HG03432 (cell line): ENCODE measurements at regions not wholly inside any gene's neighbourhood (a gene's known extent, or its start where the extent isn't known, plus 50 kb on each side); places are given as distances from the start of the nearest gene placed in this dataset.

Experiments
- ATAC-seq: cut with Tn5 transposase; IDR thresholded peaks from one replicate; pipeline ENCODE4 v1.9.1; 2021; ENCODE audit warnings: mild to moderate bottlenecking, moderate library complexity; ENCODE audit not compliant: unreplicated experiment

DNA sequence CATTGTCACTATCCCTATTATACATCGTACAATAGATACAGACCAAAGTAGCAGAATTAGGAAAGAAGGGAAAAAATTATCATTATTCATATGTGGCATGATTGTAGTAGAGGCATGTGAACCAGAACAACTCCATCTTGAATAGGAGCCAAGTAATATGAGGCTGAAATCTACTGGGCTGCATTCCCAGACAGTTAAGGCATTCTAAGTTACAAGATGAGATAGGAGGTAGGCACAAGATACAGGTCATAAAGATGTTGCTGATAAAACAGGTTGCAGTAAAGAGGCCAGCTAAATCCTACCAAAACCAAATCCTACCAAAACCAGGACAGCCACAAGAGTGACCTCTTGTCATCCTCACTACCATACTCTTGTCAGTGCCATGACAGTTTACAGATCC lies 1035.4 kb upstream of the SEMA6D start:
- ATAC-seq: no peak

DNA sequence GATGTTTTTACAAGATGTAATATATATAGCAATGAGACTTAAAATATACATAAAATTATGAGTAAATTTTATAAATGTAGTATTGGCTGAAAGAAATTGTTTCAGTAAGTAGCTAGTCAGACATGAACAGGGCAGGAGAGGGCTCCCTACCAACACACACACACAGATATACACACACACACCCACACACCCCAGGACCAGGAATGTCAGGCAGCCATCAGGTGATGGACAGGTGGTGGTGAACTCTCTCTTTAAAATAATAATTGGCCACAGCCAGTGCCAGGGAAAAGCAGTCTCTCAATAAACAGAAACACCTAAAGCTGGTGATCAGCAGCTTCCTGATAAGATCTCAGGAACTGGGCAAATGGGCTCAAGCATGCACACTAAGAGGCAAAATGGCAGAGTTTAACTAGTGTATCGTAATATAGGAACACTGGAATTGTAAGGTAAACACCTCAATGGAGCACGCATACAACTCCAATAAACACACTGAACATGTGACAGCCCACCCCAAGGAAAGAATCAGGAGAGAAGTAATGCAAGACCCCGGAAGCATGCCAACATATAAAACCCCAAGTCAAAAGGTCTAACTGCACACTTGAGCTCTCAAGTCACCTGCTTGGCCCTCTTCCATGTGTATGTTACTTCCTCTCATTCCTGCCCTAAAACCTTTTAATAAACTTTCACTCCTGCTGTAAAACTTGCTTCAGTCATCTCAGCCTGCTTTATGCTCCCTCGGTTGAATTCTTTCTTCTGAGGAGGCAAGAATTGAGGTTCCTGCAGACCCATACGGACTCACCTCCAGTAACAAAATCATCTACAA lies 1034.1 kb upstream of the SEMA6D start:
- ATAC-seq: no peak

DNA sequence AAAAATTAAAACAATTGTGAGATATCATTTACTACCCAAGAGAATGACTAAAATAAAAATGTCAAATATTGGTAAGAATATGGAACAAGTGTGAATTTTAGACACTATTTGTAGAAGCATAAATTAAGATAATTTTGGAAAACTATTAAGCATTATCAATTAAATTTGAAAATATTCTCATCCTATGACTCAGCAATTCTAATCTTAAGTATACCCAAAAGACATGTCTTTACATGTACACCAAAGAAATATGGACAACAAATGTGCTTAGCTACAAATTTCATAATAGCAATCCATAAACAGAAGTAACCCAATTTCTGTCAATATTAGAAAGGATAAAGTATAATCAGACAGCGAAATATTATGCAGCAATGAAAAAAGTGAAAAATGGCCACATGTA lies 1032.2 kb upstream of the SEMA6D start:
- no peak for ATAC-seq

DNA sequence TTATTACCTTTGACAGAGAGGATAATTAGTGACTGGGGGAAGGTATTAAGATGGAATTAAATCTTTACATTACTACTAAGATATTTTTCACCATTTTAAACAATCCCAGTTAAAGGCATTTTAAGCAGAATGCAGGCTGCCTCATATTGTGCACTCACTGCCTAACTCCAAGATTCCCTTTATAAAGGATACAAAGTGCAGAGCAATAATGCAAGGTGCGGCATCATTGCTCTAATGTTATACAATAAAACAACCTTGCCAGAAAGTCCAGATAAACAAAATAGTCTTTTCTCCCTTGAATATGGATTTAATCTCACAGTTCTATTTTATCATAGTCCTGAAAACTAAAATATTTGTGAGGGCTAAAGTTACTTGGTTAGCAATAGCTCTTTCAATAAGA lies 1031.6 kb upstream of the SEMA6D start:
- no peak for ATAC-seq

DNA sequence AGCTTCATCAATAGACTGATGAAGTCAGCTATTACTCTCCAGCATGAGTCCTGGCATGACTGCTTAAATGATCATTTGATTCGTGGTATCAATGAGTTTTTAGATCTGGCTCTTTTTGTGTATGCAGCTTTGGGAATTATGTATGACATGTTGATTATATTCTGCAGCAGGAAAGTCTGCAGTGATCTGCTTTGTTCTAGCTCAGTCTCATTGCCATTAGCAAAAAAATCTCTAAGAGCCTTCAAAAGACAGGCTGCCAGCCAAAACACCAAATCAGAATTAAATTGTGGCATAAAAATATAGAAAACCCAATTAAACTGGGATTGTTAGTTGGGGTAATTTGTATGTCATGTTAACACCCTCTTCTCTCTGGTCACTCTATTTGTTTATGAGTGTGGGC lies 1021.0 kb upstream of the SEMA6D start:
- ATAC-seq: no peak

DNA sequence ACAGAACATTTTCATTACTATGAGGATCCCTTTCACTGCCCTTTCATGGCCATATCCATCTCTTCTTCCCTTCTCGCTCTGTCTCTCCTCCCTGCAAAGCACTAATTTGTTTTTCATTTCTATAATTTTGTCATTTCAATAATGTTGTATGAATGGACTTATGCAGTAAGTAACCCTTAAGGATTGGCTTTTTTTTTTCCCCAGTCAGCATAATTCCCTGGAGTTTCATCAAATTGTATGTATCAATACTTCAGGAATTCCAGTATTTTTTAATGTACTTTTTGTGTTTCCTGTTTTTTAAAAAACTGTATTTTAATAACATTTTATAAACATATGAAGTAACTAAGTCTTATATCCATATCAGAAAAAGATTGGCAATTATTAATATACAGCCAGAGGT lies 1016.0 kb upstream of the SEMA6D start:
- ATAC-seq: no peak

DNA sequence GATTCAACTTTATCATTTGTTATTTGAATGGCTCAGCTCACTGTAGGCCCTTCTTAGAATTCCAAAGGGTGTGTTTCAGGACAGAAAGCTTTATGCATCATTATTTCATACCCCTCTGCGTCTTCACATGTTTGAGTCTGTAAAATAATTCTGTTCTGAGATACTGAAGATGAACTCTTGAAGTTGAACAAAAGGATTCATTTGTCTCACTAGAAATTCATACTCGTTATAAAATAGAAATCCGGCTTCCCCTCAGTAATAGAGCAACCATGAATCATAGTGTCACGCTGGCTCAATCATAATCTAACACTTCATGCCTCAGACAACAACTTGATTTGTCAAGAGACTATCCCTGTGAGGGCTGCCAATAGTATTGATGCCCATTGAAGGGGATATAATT lies 1015.4 kb upstream of the SEMA6D start:
- ATAC-seq: no peak

DNA sequence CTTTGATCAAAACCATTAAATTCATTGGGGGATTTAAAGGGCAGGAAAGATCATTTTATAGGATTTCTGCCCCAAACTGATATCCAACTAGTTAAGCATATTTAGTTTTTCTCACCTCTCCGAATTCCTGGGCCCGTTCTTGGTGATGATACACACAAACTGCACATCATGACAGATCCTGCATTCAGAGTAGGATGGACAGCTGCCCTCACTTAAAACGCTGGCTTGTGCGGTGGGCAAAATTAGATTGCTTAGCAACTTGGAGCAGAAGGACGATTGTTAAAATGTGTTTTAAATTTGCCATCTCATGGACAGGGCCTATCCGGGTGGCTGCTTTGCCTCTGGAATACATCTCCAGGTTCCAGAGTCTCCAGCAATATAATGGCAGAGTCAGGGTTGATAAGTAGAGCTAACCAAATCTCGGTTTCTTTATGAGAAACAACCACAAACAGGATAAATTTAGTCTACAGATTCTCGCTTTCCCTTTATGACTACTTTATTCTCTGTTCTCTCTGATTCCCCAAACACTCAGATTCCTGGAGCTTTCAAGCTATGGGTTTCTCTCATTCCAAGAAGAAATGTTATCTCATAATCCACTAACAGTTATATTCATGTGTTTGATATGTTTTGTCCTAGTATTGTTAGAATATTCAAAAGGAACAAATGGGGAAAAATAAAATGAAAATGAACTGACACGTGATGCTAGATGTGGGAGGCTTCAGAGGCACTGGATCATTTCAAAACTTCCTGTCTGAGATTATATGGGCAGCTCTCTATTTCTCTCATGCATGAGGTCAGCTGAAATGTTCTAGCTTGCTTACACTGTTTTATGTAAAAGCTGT lies 1014.1 kb upstream of the SEMA6D start:
- peak; percentile 75 for ATAC-seq

DNA sequence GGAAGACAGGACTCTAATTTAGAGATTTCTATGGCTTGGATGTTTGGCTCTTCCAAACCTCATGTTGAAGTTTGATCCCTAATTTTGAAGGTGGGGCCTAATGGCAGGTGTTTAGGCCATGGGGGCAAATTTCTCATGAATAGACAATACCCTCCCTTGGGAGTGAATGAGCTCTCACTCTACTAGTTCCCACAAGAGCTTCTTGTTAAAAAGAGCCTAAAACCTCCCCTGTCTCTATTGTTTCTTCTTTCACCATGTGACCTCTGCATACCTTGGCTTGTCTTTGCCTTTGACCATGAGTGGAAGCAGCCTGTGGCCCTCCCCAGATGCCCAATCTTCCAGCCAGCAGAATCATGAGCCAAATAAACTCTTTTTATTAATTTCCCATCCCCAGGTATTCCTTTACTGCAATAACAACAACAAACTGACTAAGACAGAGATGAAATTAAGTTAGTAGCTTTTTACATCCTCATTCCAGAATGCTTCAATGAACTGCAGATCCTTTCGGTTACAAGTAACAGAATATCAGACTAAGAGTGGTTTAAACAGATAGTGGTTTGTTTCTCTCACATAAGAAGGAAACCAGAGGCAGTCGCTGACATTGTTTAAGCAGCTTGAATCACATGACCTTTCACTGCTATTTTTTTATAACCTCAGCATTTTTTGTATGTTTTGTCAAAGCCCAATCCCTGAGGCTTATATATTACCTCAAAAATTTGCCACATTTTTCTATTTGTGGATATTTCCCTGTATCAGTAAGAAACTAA lies 1013.3 kb upstream of the SEMA6D start:
- peak; percentile 40 for ATAC-seq

DNA sequence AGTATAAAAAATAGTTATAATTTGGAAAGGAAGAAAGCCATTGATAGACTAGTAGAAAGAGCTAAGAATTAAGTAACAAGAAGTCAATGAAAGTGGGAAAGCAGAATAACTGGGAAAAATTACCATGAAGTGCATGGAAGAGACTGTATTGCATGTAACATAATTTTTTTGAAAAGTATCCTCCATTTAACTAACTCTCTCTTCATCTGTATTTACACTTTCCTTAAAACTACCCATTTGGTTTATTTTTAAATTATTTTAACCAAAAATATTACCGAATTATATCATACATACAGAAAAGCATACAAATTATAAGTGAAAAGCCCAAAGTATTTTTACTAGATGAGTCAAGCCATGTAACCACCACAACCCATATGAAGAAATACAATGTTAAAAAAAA lies 1009.9 kb upstream of the SEMA6D start:
- no peak for ATAC-seq

DNA sequence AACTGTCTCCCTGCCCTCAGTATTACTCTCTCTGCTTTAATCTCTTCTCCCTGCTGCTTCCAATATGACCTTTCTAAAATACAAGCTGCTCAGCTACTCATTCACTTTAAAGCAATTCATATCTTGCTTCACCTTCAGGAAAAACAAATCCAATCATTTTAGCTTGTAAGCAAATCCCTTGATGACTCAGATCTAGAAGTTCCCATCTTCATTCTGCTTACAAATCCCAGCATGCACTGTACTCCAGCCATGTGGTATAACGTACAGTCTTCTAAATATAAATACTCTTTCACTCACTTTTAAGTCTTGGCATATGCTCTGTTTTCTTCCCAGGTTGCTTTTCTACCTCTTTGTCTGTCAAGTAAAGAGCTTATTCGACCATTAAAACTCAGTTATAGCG lies 1009.1 kb upstream of the SEMA6D start:
- no peak for ATAC-seq

DNA sequence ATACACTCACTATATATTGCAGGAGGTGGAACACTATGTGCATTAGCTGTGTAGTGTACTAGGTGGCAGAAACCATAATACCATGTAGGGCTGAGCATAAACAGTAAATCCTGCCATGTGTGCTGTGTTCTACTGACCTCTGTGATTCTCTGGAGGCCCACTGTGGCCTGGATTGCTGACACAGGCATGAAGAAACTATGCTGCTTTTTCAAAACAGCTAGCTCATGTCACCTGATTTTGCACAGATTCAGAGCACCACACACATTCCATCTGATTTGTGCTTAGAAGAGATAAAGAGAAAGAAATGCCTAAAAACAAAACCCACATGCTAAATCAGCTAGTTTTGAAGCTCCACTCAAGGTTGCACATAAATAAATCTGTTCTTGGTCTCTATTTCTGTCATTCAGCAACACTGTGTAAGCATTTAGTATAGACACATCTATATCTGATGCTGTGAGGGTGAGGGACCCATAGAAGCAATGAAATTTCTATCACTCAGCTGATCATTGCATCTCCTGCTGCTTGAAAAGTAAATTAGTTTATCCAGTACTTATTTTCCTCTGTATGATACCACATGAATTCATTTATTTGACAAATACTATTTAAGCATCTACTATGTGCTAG lies 1007.7 kb upstream of the SEMA6D start:
- no peak for ATAC-seq

DNA sequence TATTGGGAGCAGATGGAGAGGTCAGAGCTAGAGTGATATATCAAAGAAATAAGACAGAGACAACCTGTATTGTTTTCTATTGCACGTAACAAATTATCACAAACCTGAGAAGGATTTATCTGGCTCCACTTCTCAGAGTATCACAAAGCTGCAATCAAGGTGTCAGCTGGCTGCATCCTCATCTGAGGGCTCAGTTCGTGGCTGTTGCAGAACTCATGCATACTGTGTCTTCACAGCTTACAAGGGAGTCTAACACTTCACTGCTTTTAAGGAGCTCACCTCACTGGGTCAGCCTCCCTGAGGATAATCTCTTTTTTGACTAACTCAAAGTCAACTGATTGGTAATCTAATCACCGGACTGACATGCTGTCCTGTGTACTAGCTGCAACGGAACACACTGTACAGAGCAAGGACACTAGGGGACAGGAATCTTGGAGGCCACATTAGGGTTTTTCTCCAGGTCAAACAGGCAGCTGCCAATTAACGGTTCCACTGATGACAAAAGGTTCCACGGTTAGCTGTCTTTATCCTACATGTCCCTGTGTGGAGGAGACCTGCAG lies 1006.8 kb upstream of the SEMA6D start:
- no peak for ATAC-seq

DNA sequence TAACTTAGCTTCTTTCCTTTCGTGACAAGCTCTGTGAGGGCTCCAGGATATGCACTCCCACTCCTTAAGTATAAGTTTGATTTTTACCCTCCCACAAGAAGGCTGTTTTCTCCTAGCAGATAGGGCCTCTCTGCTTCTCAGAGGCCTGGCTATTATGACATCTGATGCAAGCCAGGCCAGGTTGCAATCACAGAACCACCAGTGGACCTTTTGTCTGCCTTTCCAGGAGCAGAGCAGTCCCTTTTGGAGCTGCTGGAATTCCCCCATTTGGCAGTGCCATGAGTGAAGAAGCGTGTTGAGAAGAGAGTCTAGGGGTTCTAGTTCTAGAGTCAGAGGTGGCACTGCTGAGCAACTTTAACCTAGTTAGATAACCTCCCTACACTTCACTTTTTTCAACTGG lies 1004.3 kb upstream of the SEMA6D start:
- ATAC-seq: no peak

DNA sequence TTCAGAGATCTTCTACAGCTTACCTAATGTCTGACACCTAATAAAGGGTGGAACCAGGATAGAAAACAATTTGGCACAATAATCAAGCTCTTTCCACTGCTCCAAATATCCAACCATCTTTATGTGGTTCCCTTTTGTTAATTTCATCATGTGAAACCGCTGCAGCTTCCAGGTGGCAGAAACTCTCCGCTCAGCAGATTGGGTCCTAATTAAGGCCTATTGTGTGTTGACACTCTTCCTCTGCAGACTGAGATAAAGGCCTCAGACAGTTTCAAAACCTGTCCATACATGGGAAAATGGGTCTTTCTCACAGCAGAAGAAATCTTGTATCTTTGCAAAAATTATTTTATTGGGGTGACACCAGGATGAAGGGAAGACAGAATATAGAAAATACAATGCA lies 1002.4 kb upstream of the SEMA6D start:
- no peak for ATAC-seq

DNA sequence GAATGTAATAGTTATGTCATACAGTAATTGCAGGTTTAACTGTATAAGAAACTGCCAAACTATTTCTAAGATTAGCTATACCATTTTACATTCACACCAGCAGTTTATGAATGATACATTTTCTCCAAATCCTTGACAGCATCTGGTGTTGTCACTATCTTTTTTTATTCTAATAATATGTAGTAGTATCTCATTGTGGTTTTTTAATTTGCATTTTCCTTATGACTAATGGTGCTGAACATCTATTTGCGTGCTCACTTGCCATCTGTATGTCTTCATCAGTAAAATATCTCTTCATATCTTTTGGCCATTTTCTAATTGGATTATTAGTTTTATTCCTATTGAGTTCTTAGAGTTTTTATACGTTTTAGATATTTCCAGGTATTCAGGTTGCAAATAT lies 994.0 kb upstream of the SEMA6D start:
- ATAC-seq: no peak

DNA sequence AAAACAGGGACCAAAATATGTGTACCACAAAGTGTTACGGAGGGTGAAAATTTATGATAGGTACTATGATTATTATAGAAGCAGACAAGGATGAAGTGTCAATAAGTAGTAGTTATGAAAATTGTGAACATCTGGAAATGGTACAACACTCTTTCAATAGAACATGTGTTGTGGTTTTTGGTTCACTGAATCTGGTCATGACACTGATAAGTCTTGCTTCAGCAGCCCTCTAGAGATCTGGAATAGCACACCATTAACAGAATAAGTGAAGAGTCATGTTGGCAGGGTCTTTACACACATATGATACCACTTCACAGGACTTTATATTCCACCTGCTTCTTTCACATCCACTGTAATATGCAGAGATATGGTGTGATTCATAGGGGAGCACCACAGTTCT lies 985.2 kb upstream of the SEMA6D start:
- no peak for ATAC-seq

DNA sequence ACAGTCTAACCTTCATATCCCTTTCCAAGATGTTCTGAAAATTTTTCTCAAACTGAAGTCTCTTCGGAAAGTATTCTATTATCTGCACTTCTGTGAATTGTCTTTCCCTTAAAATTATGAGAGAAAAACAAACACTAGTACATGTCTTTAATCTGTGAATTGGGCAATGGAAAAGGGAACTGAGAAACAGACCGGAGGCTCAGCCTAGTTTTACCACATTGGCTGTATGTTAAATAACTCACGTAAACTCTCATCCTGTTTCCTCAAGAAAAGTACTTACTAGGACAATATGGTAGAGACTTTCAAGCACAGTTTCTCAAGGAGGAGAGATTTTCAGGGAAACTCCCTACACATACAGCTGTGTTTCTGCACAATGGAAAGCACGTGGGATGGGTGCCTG lies 982.2 kb upstream of the SEMA6D start:
- no peak for ATAC-seq

DNA sequence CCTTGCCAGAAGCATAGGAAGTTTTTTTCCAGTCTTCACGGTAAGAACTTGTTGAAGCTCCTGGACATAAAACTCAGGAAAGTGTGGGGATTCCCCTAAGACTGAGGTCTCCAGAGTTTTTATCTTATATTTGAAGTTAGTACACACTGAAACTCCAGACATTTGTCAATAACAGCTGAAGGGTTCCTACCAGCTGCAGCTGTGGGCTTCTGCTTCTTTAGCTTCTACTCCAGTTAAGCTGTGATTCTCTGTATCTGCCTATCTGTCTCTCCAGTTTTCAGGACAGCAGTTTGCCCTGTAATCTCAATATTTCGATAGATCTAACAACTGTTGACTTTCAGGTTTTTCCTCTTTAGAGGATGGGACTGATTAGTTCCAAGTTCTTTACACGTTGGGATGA lies 966.0 kb upstream of the SEMA6D start:
- ATAC-seq: no peak

DNA sequence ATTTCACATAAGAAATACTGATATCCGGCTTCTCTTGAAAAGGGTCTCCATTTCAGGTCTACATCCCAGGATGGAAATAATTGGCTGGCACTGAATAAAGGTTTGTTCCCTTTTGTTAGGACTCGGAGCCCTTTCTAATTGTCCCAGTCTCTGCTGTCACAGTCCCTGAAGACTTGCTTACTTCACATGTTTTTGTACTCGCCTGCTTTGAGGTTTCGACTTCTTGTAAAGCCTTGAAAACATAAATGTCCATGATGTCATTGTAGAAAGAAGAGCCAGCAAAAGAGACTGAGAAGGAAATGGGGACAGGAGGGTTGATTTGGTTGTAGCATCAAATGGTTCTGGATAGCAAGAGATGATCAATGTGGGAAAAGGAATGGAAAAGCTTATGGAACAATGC lies 963.4 kb upstream of the SEMA6D start:
- ATAC-seq: no peak

DNA sequence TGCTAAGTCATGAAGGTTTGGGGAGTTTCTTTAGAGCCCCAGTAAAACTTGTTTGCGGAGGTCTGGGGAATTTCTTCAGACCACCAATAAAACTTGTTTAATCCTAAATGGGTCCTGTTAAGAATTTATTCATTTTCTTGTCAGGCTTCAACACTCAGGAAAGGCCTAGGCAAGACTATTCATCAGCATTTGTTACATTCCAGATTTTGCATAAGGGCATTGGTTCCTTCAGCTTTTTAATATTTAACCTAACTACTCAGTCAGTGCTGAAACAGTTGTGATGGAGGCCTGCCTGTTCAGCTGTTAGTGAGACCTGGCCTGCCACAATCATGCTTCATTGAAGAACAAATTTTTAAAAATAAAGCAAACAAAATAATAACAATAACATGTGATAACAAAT lies 954.2 kb upstream of the SEMA6D start:
- ATAC-seq: no peak
